ENCODE measurements at regions not wholly inside any gene's neighbourhood (a gene's known extent, or its start where the extent isn't known, plus 50 kb on each side); places are given as distances from the start of the nearest gene placed in this dataset.

- H3K4me2 ChIP-seq (ENCODE audit: low read length), result no peak overlapping the region
- H3K9ac ChIP-seq (ENCODE audit: low read length), result no peak overlapping the region
These were observed 294.0 kb upstream of the ETAA1 start for GRCh38 chr2:67103157-67103556.

GRCh38 chr2:67108231-67108630 lies 288.9 kb upstream of the ETAA1 start:
- no peaks in the 10 kb centered on the region for H3K9me2 ChIP-seq (ENCODE audit: insufficient read depth, low read length)
- no peak overlapping the region for H2AFZ ChIP-seq (ENCODE audit: low read depth, low read length)
- H3K27ac ChIP-seq (ENCODE audit: low read length), result no peak overlapping the region
- no peaks in the 10 kb centered on the region for H3K79me2 ChIP-seq (replicated peaks; ENCODE audit: insufficient read depth, low read length)
- no peaks in the 10 kb centered on the region for H3K27me3 ChIP-seq (ENCODE audit: insufficient read depth, low read depth, low read length)
- no peaks in the 10 kb centered on the region for H3F3A ChIP-seq (ENCODE audit: insufficient read depth, low read length, poor library complexity, severe bottlenecking)
- H3K9me3 ChIP-seq (ENCODE audit: low read length), result no peaks in the 10 kb centered on the region
- H3K9ac ChIP-seq (ENCODE audit: low read length), result no peak overlapping the region
- H4K20me1 ChIP-seq (ENCODE audit: insufficient read depth), result no peaks in the 10 kb centered on the region
- no peaks in the 10 kb centered on the region for H3K36me3 ChIP-seq (ENCODE audit: insufficient read depth, low read length)
- no peak overlapping the region for H3K4me3 ChIP-seq (ENCODE audit: low read length)
- H3K4me2 ChIP-seq (ENCODE audit: low read length), result no peak overlapping the region
- TF ChIP-seq EP300 (conservative IDR thresholded peaks at IDR 0.05; ENCODE audit: poor library complexity, severe bottlenecking), result no peak
- TF ChIP-seq CTCF (IDR thresholded peaks at IDR 0.05; ENCODE audit: poor library complexity, severe bottlenecking), result no peak
- TF ChIP-seq POLR2AphosphoS5 (IDR thresholded peaks at IDR 0.05), result no peak
- no peak for TF ChIP-seq SMC3 (conservative IDR thresholded peaks at IDR 0.05; ENCODE audit: poor library complexity)
- no peak for TF ChIP-seq TAF1 (IDR thresholded peaks at IDR 0.05; ENCODE audit: low read depth)
- TF ChIP-seq REST (IDR thresholded peaks at IDR 0.05; ENCODE audit: borderline replicate concordance), result no peak
- TF ChIP-seq MXI1 (conservative IDR thresholded peaks at IDR 0.05; ENCODE audit: poor library complexity, severe bottlenecking), result no peak

More at GRCh38 chr2:67103157-67103556, 294.0 kb upstream of the ETAA1 start:
- no peak overlapping the region for H3K4me3 ChIP-seq (ENCODE audit: low read length)
- H3K27me3 ChIP-seq (ENCODE audit: insufficient read depth, low read depth, low read length), result no peaks in the 10 kb centered on the region
- no peak overlapping the region for H3K27ac ChIP-seq (ENCODE audit: low read length)
- H3K79me2 ChIP-seq (replicated peaks; ENCODE audit: insufficient read depth, low read length), result no peaks in the 10 kb centered on the region
- H4K20me1 ChIP-seq (ENCODE audit: insufficient read depth), result no peaks in the 10 kb centered on the region
- no peaks in the 10 kb centered on the region for H3K9me2 ChIP-seq (ENCODE audit: insufficient read depth, low read length)
- TF ChIP-seq CTCF (IDR thresholded peaks at IDR 0.05; ENCODE audit: poor library complexity, severe bottlenecking) (no peak), EP300 (conservative IDR thresholded peaks at IDR 0.05; ENCODE audit: poor library complexity, severe bottlenecking) (no peak), MXI1 (conservative IDR thresholded peaks at IDR 0.05; ENCODE audit: poor library complexity, severe bottlenecking) (no peak), REST (IDR thresholded peaks at IDR 0.05; ENCODE audit: borderline replicate concordance) (no peak), SMC3 (conservative IDR thresholded peaks at IDR 0.05; ENCODE audit: poor library complexity) (no peak), EZH2 (IDR thresholded peaks at IDR 0.05; ENCODE audit: borderline replicate concordance, insufficient read depth, low read length, poor library complexity, severe bottlenecking) (no peak), RAD21 (conservative IDR thresholded peaks at IDR 0.05) (no peak), TAF1 (IDR thresholded peaks at IDR 0.05; ENCODE audit: low read depth) (no peak), POLR2AphosphoS5 (IDR thresholded peaks at IDR 0.05) (no peak)
- no peaks in the 10 kb centered on the region for H3K36me3 ChIP-seq (ENCODE audit: insufficient read depth, low read length)
- H2AFZ ChIP-seq (ENCODE audit: low read depth, low read length), result no peak overlapping the region
- no peaks in the 10 kb centered on the region for H3F3A ChIP-seq (ENCODE audit: insufficient read depth, low read length, poor library complexity, severe bottlenecking)
- H3K9me3 ChIP-seq (ENCODE audit: low read length), result no peaks in the 10 kb centered on the region
